BLaER1 treated with 17β-estradiol and CSF1 and Interleukin-3, amounts not matched to agents 10 nM and 100 nM (cell line): ENCODE measurements at regions not wholly inside any gene's neighbourhood (a gene's known extent, or its start where the extent isn't known, plus 50 kb on each side); places are given as distances from the start of the nearest gene placed in this dataset.

ENCODE experiments used
- H3K27ac ChIP-seq, 11 experiments: shearing (Covaris generic); formaldehyde crosslinking; 2 replicates each; pipeline ENCODE4 v1.8.1; 2022
- H3K27me3 ChIP-seq, 11 experiments: shearing (Covaris generic); formaldehyde crosslinking; 2 replicates each; pipeline ENCODE4 v1.8.1; 2022
- H3K36me3 ChIP-seq, 11 experiments: shearing (Covaris generic); formaldehyde crosslinking; 2 replicates each; pipeline ENCODE4 v1.8.1; 2022
- H3K4me1 ChIP-seq, 10 experiments: shearing (Covaris generic); formaldehyde crosslinking; 2 replicates each; pipeline ENCODE4 v1.8.1; 2022
- H3K4me2 ChIP-seq, 11 experiments: shearing (Covaris generic); formaldehyde crosslinking; 2 replicates each; pipeline ENCODE4 v1.8.1; 2022
- H3K4me3 ChIP-seq, 10 experiments: shearing (Covaris generic); formaldehyde crosslinking; 2 replicates each; pipeline ENCODE4 v1.8.1; 2022
- H3K9ac ChIP-seq, 11 experiments: shearing (Covaris generic); formaldehyde crosslinking; 2 replicates each; pipeline ENCODE4 v1.8.1; 2022
- H3K9me3 ChIP-seq, 11 experiments: shearing (Covaris generic); formaldehyde crosslinking; replicated peaks in 1 of 11; 2 replicates each; pipeline ENCODE4 v1.8.1; 2022
- H4K20me1 ChIP-seq, 11 experiments: shearing (Covaris generic); formaldehyde crosslinking; 2 replicates each; pipeline ENCODE4 v1.8.1; 2022
- Cebpa-rat ChIP-seq, 11 experiments: shearing (Covaris generic); IDR thresholded peaks; 2 replicates each; pipeline ENCODE4 v1.8.1; 2022

DNA sequence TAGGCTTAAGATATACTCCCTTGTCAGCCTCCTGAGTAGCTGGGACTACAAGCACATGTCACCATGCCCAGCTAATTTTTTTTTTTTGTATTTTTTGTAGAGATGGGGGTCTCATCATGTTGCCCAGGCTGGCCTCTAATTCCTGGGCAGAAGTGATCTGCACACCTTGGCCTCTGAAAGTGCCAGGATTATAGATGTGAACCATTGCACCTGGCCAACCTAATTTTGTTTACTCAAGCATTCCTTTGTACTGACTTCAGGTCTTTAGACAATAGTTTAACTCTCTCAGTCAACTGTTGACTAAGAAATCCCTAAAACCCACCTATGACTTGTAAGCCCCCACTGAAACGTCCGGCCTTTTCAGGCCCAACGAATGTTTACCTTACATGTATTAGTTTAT, 628.3 kb upstream of the CDH8 start:
- TF ChIP-seq Cebpa-rat (IDR thresholded peaks at IDR 0.05): no peak
- Histone ChIP-seq H4K20me1 (no peaks in the 10 kb centered on the region), H3K4me1 (peaks cover 0 to 27% (median 0%) of the 10 kb centered on the region in 10 experiments; a peak in 3 of 20 replicates), H3K4me3 (no peak overlapping the region), H3K36me3 (no peaks in the 10 kb centered on the region), H3K9me3 (peaks cover 0 to 5% (median 0%) of the 10 kb centered on the region in 11 experiments; a peak in 2 of 22 replicates), H3K9ac (no peak overlapping the region), H3K4me2 (no peak overlapping the region; a peak in 1 of 22 replicates), H3K27ac (no peak overlapping the region), H3K27me3 (no peaks in the 10 kb centered on the region)

- no peak overlapping the region for H3K9ac ChIP-seq
- TF ChIP-seq Cebpa-rat (IDR thresholded peaks at IDR 0.05): no peak
- H3K36me3 ChIP-seq: no peaks in the 10 kb centered on the region
- H3K4me3 ChIP-seq: no peak overlapping the region
- no peak overlapping the region for H3K27ac ChIP-seq
- no peaks in the 10 kb centered on the region for H3K27me3 ChIP-seq
- peak overlapping the region in 2 of 11 experiments; percentile 7 to 20; a peak in 2 of 22 replicates for H3K4me2 ChIP-seq
- peaks cover 0 to 27% (median 0%) of the 10 kb centered on the region in 10 experiments; a peak in 3 of 20 replicates for H3K4me1 ChIP-seq
- H4K20me1 ChIP-seq: no peaks in the 10 kb centered on the region
- H3K9me3 ChIP-seq: no peaks in the 10 kb centered on the region
These were observed 625.2 kb upstream of the CDH8 start for GRCh38 chr16:62661435-62661834.

DNA sequence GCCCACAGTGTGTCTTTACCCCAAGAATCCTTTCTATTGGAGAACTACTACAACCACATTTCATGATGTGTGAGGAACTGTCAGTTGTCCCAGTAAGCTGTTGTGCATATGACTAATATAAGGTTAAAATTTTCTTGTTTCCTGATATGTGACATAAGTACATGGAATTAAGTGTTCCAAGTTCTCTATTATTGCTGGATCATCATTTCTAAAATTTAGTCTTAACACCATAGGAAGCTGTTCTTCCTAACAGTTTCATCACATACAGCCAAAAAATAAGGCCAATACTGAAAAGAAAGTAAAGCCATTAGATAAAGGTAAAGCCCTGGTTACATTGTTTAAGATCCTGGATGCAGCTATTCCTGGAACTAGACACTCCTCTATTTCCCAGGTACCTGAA, 620.9 kb upstream of the CDH8 start:
- Histone ChIP-seq H3K27me3 (no peaks in the 10 kb centered on the region), H3K4me1 (peaks cover 0 to 9% (median 0%) of the 10 kb centered on the region in 10 experiments; a peak in 2 of 20 replicates), H3K9ac (no peak overlapping the region), H3K36me3 (no peaks in the 10 kb centered on the region), H3K9me3 (no peaks in the 10 kb centered on the region), H3K4me3 (no peak overlapping the region), H3K4me2 (no peak overlapping the region), H3K27ac (no peak overlapping the region), H4K20me1 (no peaks in the 10 kb centered on the region)
- TF ChIP-seq Cebpa-rat (IDR thresholded peaks at IDR 0.05): no peak

GRCh38 chr16:62652441-62653120, 616.3 kb upstream of the CDH8 start:
- Histone ChIP-seq H4K20me1 (no peaks in the 10 kb centered on the region), H3K9me3 (peaks cover 0 to 8% (median 6%) of the 10 kb centered on the region in 11 experiments; a peak in 5 of 22 replicates), H3K4me2 (no peak overlapping the region), H3K9ac (no peak overlapping the region), H3K36me3 (no peaks in the 10 kb centered on the region), H3K27me3 (no peaks in the 10 kb centered on the region), H3K27ac (no peak overlapping the region), H3K4me1 (no peaks in the 10 kb centered on the region), H3K4me3 (no peak overlapping the region)
- TF ChIP-seq Cebpa-rat (IDR thresholded peaks at IDR 0.05): no peak

- no peak for TF ChIP-seq Cebpa-rat (IDR thresholded peaks at IDR 0.05)
- H3K4me3 ChIP-seq: no peak overlapping the region
- H3K36me3 ChIP-seq: no peaks in the 10 kb centered on the region
- H3K27ac ChIP-seq: no peak overlapping the region
- no peaks in the 10 kb centered on the region for H3K27me3 ChIP-seq
- H3K9me3 ChIP-seq: peaks cover 0 to 8% (median 6%) of the 10 kb centered on the region in 11 experiments; a peak in 5 of 22 replicates
- H3K9ac ChIP-seq: no peak overlapping the region
- no peak overlapping the region for H3K4me2 ChIP-seq
- H4K20me1 ChIP-seq: no peaks in the 10 kb centered on the region
- H3K4me1 ChIP-seq: no peaks in the 10 kb centered on the region
These were observed 612.0 kb upstream of the CDH8 start for GRCh38 chr16:62648256-62648655.

- H3K4me1 ChIP-seq: peaks cover 4 to 10% (median 7%) of the 10 kb centered on the region in 10 experiments
- H4K20me1 ChIP-seq: no peaks in the 10 kb centered on the region
- TF ChIP-seq Cebpa-rat (IDR thresholded peaks at IDR 0.05): no peak
- no peaks in the 10 kb centered on the region for H3K36me3 ChIP-seq
- no peak overlapping the region for H3K27ac ChIP-seq
- no peak overlapping the region for H3K9ac ChIP-seq
- peaks cover 0 to under 1% (median 0%) of the 10 kb centered on the region in 11 experiments; a peak in 1 of 22 replicates for H3K9me3 ChIP-seq
- H3K27me3 ChIP-seq: no peaks in the 10 kb centered on the region
- no peak overlapping the region for H3K4me2 ChIP-seq
- no peak overlapping the region for H3K4me3 ChIP-seq
These were observed 608.0 kb upstream of the CDH8 start for GRCh38 chr16:62644030-62644812.

GRCh38 chr16:62642677-62643076, 606.4 kb upstream of the CDH8 start:
- no peaks in the 10 kb centered on the region for H3K9me3 ChIP-seq
- no peaks in the 10 kb centered on the region for H3K27me3 ChIP-seq
- no peak overlapping the region for H3K4me3 ChIP-seq
- no peak for TF ChIP-seq Cebpa-rat (IDR thresholded peaks at IDR 0.05)
- H3K4me2 ChIP-seq: peak overlapping the region in 1 of 11 experiments; percentile 5; a peak in 1 of 22 replicates
- peaks cover 10 to 25% (median 19%) of the 10 kb centered on the region in 10 experiments for H3K4me1 ChIP-seq
- H4K20me1 ChIP-seq: no peaks in the 10 kb centered on the region
- no peak overlapping the region for H3K9ac ChIP-seq
- H3K36me3 ChIP-seq: no peaks in the 10 kb centered on the region
- peak overlapping the region in 1 of 11 experiments; percentile 27; a peak in 1 of 22 replicates for H3K27ac ChIP-seq

GRCh38 chr16:62639890-62640289, 603.7 kb upstream of the CDH8 start:
- no peaks in the 10 kb centered on the region for H3K9me3 ChIP-seq
- no peaks in the 10 kb centered on the region for H3K36me3 ChIP-seq
- no peaks in the 10 kb centered on the region for H4K20me1 ChIP-seq
- no peaks in the 10 kb centered on the region for H3K27me3 ChIP-seq
- peaks cover 10 to 26% (median 19%) of the 10 kb centered on the region in 10 experiments for H3K4me1 ChIP-seq
- TF ChIP-seq Cebpa-rat (IDR thresholded peaks at IDR 0.05): no peak
- H3K4me3 ChIP-seq: no peak overlapping the region
- H3K27ac ChIP-seq: peak overlapping the region in 8 of 11 experiments; percentile 15 to 77 (median 52); a peak in 14 of 22 replicates
- H3K4me2 ChIP-seq: peak overlapping the region in 9 of 11 experiments; percentile 27 to 73 (median 47); a peak in 14 of 22 replicates
- peak overlapping the region in 3 of 11 experiments; percentile 26 to 55 (median 45); a peak in 5 of 22 replicates for H3K9ac ChIP-seq
